ENCODE measurements at regions not wholly inside any gene's neighbourhood (a gene's known extent, or its start where the extent isn't known, plus 50 kb on each side); places are given as distances from the start of the nearest gene placed in this dataset.
A peak's percentile ranks its signal among the peaks of the same experiment; 100 is the strongest.

DNA sequence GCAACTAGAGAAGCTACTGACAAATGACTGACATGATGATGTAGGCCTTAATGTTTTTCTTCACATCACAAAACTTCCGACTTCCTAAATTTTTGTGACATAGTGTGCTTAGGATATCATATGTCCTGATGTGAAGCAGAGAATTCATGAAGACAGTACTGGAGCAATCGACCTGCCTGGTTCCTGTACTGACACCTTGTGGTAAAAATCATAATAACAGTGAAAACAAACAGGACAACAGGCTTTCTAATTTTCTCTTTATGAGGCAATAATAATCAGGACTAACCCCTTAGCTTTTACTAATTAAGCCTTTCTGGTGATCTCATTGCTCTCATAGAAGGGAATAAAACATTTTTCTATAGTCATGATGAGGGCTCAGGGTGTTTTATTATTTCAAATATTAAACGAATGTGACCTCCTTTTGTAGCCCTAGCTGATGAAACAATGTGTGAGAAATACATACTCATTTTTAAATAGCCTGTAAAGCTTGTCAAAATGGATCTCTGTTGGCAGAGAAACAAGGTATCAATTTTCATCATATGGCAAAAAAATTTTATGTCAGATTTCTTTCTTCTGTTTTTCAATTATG, 158.4 kb downstream of the TENT5D start (continued):
- TF ChIP-seq, protein P1, sequence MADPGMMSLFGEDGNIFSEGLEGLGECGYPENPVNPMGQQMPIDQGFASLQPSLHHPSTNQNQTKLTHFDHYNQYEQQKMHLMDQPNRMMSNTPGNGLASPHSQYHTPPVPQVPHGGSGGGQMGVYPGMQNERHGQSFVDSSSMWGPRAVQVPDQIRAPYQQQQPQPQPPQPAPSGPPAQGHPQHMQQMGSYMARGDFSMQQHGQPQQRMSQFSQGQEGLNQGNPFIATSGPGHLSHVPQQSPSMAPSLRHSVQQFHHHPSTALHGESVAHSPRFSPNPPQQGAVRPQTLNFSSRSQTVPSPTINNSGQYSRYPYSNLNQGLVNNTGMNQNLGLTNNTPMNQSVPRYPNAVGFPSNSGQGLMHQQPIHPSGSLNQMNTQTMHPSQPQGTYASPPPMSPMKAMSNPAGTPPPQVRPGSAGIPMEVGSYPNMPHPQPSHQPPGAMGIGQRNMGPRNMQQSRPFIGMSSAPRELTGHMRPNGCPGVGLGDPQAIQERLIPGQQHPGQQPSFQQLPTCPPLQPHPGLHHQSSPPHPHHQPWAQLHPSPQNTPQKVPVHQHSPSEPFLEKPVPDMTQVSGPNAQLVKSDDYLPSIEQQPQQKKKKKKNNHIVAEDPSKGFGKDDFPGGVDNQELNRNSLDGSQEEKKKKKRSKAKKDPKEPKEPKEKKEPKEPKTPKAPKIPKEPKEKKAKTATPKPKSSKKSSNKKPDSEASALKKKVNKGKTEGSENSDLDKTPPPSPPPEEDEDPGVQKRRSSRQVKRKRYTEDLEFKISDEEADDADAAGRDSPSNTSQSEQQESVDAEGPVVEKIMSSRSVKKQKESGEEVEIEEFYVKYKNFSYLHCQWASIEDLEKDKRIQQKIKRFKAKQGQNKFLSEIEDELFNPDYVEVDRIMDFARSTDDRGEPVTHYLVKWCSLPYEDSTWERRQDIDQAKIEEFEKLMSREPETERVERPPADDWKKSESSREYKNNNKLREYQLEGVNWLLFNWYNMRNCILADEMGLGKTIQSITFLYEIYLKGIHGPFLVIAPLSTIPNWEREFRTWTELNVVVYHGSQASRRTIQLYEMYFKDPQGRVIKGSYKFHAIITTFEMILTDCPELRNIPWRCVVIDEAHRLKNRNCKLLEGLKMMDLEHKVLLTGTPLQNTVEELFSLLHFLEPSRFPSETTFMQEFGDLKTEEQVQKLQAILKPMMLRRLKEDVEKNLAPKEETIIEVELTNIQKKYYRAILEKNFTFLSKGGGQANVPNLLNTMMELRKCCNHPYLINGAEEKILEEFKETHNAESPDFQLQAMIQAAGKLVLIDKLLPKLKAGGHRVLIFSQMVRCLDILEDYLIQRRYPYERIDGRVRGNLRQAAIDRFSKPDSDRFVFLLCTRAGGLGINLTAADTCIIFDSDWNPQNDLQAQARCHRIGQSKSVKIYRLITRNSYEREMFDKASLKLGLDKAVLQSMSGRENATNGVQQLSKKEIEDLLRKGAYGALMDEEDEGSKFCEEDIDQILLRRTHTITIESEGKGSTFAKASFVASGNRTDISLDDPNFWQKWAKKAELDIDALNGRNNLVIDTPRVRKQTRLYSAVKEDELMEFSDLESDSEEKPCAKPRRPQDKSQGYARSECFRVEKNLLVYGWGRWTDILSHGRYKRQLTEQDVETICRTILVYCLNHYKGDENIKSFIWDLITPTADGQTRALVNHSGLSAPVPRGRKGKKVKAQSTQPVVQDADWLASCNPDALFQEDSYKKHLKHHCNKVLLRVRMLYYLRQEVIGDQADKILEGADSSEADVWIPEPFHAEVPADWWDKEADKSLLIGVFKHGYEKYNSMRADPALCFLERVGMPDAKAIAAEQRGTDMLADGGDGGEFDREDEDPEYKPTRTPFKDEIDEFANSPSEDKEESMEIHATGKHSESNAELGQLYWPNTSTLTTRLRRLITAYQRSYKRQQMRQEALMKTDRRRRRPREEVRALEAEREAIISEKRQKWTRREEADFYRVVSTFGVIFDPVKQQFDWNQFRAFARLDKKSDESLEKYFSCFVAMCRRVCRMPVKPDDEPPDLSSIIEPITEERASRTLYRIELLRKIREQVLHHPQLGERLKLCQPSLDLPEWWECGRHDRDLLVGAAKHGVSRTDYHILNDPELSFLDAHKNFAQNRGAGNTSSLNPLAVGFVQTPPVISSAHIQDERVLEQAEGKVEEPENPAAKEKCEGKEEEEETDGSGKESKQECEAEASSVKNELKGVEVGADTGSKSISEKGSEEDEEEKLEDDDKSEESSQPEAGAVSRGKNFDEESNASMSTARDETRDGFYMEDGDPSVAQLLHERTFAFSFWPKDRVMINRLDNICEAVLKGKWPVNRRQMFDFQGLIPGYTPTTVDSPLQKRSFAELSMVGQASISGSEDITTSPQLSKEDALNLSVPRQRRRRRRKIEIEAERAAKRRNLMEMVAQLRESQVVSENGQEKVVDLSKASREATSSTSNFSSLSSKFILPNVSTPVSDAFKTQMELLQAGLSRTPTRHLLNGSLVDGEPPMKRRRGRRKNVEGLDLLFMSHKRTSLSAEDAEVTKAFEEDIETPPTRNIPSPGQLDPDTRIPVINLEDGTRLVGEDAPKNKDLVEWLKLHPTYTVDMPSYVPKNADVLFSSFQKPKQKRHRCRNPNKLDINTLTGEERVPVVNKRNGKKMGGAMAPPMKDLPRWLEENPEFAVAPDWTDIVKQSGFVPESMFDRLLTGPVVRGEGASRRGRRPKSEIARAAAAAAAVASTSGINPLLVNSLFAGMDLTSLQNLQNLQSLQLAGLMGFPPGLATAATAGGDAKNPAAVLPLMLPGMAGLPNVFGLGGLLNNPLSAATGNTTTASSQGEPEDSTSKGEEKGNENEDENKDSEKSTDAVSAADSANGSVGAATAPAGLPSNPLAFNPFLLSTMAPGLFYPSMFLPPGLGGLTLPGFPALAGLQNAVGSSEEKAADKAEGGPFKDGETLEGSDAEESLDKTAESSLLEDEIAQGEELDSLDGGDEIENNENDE (IDR thresholded peaks at IDR 0.05; ENCODE audit: insufficient replicate concordance, low read length): no peak
- TF ChIP-seq CREB1 (IDR thresholded peaks at IDR 0.05) (no peak), KDM1A (IDR thresholded peaks at IDR 0.05; ENCODE audit: borderline replicate concordance, low read length) (no peak), SUZ12 (IDR thresholded peaks at IDR 0.05; ENCODE audit: low read length) (no peak), TAF1 (IDR thresholded peaks at IDR 0.05; ENCODE audit: low read depth, low read length) (no peak), KDM5A (IDR thresholded peaks at IDR 0.05; ENCODE audit: low read length) (no peak)
- TF ChIP-seq, protein P2, sequence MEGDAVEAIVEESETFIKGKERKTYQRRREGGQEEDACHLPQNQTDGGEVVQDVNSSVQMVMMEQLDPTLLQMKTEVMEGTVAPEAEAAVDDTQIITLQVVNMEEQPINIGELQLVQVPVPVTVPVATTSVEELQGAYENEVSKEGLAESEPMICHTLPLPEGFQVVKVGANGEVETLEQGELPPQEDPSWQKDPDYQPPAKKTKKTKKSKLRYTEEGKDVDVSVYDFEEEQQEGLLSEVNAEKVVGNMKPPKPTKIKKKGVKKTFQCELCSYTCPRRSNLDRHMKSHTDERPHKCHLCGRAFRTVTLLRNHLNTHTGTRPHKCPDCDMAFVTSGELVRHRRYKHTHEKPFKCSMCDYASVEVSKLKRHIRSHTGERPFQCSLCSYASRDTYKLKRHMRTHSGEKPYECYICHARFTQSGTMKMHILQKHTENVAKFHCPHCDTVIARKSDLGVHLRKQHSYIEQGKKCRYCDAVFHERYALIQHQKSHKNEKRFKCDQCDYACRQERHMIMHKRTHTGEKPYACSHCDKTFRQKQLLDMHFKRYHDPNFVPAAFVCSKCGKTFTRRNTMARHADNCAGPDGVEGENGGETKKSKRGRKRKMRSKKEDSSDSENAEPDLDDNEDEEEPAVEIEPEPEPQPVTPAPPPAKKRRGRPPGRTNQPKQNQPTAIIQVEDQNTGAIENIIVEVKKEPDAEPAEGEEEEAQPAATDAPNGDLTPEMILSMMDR (IDR thresholded peaks at IDR 0.05; ENCODE audit: control extremely low read depth in 1 of 3, insufficient read depth in 1 of 3, low read depth in 1 of 3, low read length in 3 of 3): peak in 2 of 3 experiments; percentile 37 to 47; a peak in 2 of 4 replicates

Data from H1 (cell line).